ENCODE measurements at regions not wholly inside any gene's neighbourhood (a gene's known extent, or its start where the extent isn't known, plus 50 kb on each side); places are given as distances from the start of the nearest gene placed in this dataset.

GRCh38 chr16:13552062-13552959 lies 367.6 kb upstream of the ERCC4 start:
- TF ChIP-seq, protein P1, sequence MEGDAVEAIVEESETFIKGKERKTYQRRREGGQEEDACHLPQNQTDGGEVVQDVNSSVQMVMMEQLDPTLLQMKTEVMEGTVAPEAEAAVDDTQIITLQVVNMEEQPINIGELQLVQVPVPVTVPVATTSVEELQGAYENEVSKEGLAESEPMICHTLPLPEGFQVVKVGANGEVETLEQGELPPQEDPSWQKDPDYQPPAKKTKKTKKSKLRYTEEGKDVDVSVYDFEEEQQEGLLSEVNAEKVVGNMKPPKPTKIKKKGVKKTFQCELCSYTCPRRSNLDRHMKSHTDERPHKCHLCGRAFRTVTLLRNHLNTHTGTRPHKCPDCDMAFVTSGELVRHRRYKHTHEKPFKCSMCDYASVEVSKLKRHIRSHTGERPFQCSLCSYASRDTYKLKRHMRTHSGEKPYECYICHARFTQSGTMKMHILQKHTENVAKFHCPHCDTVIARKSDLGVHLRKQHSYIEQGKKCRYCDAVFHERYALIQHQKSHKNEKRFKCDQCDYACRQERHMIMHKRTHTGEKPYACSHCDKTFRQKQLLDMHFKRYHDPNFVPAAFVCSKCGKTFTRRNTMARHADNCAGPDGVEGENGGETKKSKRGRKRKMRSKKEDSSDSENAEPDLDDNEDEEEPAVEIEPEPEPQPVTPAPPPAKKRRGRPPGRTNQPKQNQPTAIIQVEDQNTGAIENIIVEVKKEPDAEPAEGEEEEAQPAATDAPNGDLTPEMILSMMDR (IDR thresholded peaks at IDR 0.05), result no peak
- no peak for TF ChIP-seq POLR2A (IDR thresholded peaks at IDR 0.05)
